Astrocyte of the spinal cord (primary cell): ENCODE measurements at regions not wholly inside any gene's neighbourhood (a gene's known extent, or its start where the extent isn't known, plus 50 kb on each side); places are given as distances from the start of the nearest gene placed in this dataset.
"Not testable (repeated sequence)": the region's sequence is repeated elsewhere in the genome, so short reads cannot be mapped to it uniquely, and the experiment has no call there.

Experiments
- DNase-seq: peaks from one replicate; pipeline ENCODE4 v3.0.0; 2011; ENCODE audit warnings: low read depth, low spot score
- H3K4me3 ChIP-seq: 2 replicates; pipeline ENCODE4 v1.5.1; 2011; ENCODE audit warnings: low read depth, mild to moderate bottlenecking, low read length, moderate library complexity
- CTCF ChIP-seq: IDR thresholded peaks from 2 replicates; pipeline ENCODE4 v1.5.1; 2012; ENCODE audit warnings: low read depth, mild to moderate bottlenecking, low read length, inconsistent platforms
- in situ Hi-C: cut with HindIII; loops from 2 replicates; pipeline ENCODE4 v1.10.0; 2017; ENCODE audit warnings: low sequenced_read_pairs

- in situ Hi-C loops, result no loop called here
- no peak for DNase-seq
- H3K4me3 ChIP-seq, result no peak overlapping the region
- no peak for TF ChIP-seq CTCF
Measured at GRCh38 chr2:146540271-146540932, 1304.4 kb upstream of the ACVR2A start.

DNA sequence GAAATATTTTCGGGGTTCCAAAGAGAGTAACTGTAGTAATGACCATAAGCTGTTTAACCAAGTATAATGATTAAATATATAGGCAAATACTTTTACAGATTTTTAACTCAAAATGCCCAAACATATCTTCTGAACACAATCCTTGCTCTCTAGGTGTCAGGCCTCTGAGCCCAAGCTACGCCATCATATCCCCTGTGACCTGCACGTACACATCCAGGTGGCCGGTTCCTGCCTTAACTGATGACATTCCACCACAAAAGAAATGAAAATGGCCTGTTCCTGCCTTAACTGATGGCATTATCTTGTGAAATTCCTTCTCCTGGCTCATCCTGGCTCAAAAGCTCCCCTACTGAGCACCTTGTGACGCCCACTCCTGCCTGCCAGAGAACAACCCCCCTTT is 1305.1 kb upstream of the ACVR2A start:
- H3K4me3 ChIP-seq, in situ Hi-C loops: not testable (repeated sequence)

GRCh38 chr2:146537477-146537876 is 1307.4 kb upstream of the ACVR2A start:
- no peak for TF ChIP-seq CTCF
- H3K4me3 ChIP-seq, result no peak overlapping the region
- no peak for DNase-seq
- in situ Hi-C loops, result no loop called here

More for the DNA sequence above, 1305.1 kb upstream of the ACVR2A start:
- not testable (repeated sequence) for DNase-seq

GRCh38 chr2:146532509-146533147 is 1312.2 kb upstream of the ACVR2A start:
- in situ Hi-C loops, result no loop called here
- H3K4me3 ChIP-seq, result no peak overlapping the region
- no peak for DNase-seq
- TF ChIP-seq CTCF, result no peak

- TF ChIP-seq CTCF, result no peak
- in situ Hi-C loops, result no loop called here
- no peak overlapping the region for H3K4me3 ChIP-seq
- DNase-seq, result no peak
Measured at GRCh38 chr2:146532009-146532408, 1312.8 kb upstream of the ACVR2A start.

DNA sequence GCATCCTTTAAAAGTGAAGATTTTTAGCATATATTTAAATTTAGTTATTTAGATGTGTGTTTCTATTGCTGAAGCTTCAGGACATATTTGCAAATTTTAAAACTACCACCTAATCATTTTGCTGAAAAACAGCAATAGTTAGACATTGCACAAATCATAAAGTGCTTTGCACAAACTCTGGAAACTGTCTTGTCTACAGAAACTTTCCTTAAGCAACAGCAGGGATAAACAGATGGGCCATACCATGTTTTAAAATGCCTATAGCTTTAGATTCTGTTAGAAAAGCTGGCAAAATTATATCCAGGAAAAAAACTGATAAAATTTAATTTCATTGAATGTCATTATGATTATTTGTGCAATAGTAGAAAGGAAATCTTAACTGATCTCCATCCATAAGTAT is 1313.9 kb upstream of the ACVR2A start:
- H3K4me3 ChIP-seq, result no peak overlapping the region
- in situ Hi-C loops, result no loop called here
- TF ChIP-seq CTCF, result no peak
- no peak for DNase-seq

GRCh38 chr2:146527166-146527565 is 1317.7 kb upstream of the ACVR2A start:
- DNase-seq, result no peak
- in situ Hi-C loops, result no loop called here
- H3K4me3 ChIP-seq, result no peak overlapping the region
- TF ChIP-seq CTCF, result no peak
